Mesendoderm (in vitro differentiated cells): ENCODE measurements at regions not wholly inside any gene's neighbourhood (a gene's known extent, or its start where the extent isn't known, plus 50 kb on each side); places are given as distances from the start of the nearest gene placed in this dataset.
"Not testable (repeated sequence)": the region's sequence is repeated elsewhere in the genome, so short reads cannot be mapped to it uniquely, and the experiment has no call there.

Experiments
- DNase-seq: peaks from one replicate; pipeline ENCODE4 v3.0.0; 2013
- H2AK5ac ChIP-seq: 2 replicates; pipeline ENCODE4 v1.6.1; 2013; ENCODE audit warnings: low read length, inconsistent platforms
- H2BK120ac ChIP-seq: 2 replicates; pipeline ENCODE4 v1.6.1; 2013; ENCODE audit warnings: low read depth, mild to moderate bottlenecking, low read length, moderate library complexity, mixed read lengths
- H2BK15ac ChIP-seq: replicated peaks from 2 replicates; pipeline ENCODE4 v1.6.1; 2013; ENCODE audit warnings: low read depth, mild to moderate bottlenecking, moderate library complexity
- H2BK5ac ChIP-seq: 2 replicates; pipeline ENCODE4 v1.6.1; 2013; ENCODE audit warnings: low read length, inconsistent platforms
- H3K18ac ChIP-seq: 2 replicates; pipeline ENCODE4 v1.6.1; 2013; ENCODE audit warnings: mild to moderate bottlenecking, low read length, mixed read lengths
- H3K23ac ChIP-seq: one replicate; pipeline ENCODE4 v1.6.1; 2013; ENCODE audit warnings: low read length
- H3K27ac ChIP-seq: 2 replicates; pipeline ENCODE4 v1.5.1; 2013; ENCODE audit warnings: low read depth, mild to moderate bottlenecking, inconsistent platforms, low read length, moderate library complexity
- H3K27me3 ChIP-seq: 2 replicates; pipeline ENCODE4 v1.6.1; 2013; ENCODE audit warnings: low read length, control low read depth, mild to moderate bottlenecking, inconsistent platforms; ENCODE audit not compliant: insufficient read depth, poor library complexity
- H3K36me3 ChIP-seq: 2 replicates; pipeline ENCODE4 v1.6.1; 2013; ENCODE audit warnings: low read length, inconsistent platforms; ENCODE audit not compliant: control insufficient read depth, insufficient read depth
- H3K4ac ChIP-seq: one replicate; pipeline ENCODE4 v1.6.1; 2013; ENCODE audit warnings: low read depth, mild to moderate bottlenecking, low read length, moderate library complexity
- H3K4me1 ChIP-seq: 2 replicates; pipeline ENCODE4 v1.6.1; 2013; ENCODE audit warnings: low read depth, low read length, inconsistent platforms; ENCODE audit not compliant: control insufficient read depth
- H3K4me2 ChIP-seq: 2 replicates; pipeline ENCODE4 v1.6.1; 2013; ENCODE audit warnings: low read length
- H3K4me3 ChIP-seq: 2 replicates; pipeline ENCODE4 v1.5.1; 2013; ENCODE audit warnings: mild to moderate bottlenecking, low read length
- H3K56ac ChIP-seq: one replicate; pipeline ENCODE4 v1.6.1; 2013; ENCODE audit warnings: low read length
- H3K79me1 ChIP-seq: 2 replicates; pipeline ENCODE4 v1.6.1; 2013; ENCODE audit warnings: low read length, inconsistent platforms
- H3K79me2 ChIP-seq: 2 replicates; pipeline ENCODE4 v1.6.1; 2013; ENCODE audit warnings: mild to moderate bottlenecking, low read length; ENCODE audit not compliant: control insufficient read depth, insufficient read depth
- H3K9ac ChIP-seq: 2 replicates; pipeline ENCODE4 v1.6.1; 2013; ENCODE audit warnings: low read length, inconsistent platforms
- H4K5ac ChIP-seq: one replicate; pipeline ENCODE4 v1.6.1; 2013; ENCODE audit warnings: low read length
- H4K8ac ChIP-seq: one replicate; pipeline ENCODE4 v1.6.1; 2013; ENCODE audit warnings: low read depth, mild to moderate bottlenecking, control low read depth, low read length, moderate library complexity
- WGBS: extraction: QIAGEN DNeasy Blood & Tissue Kit; methylation state at CpG from one replicate; pipeline ENCODE4 v1.1.7; 2013; ENCODE audit warnings: low lambda C conversion rate, missing lambda C conversion rate; ENCODE audit not compliant: insufficient coverage; ENCODE audit errors: extremely low coverage; 5-methylcytosine and 5-hydroxymethylcytosine counted together

DNA sequence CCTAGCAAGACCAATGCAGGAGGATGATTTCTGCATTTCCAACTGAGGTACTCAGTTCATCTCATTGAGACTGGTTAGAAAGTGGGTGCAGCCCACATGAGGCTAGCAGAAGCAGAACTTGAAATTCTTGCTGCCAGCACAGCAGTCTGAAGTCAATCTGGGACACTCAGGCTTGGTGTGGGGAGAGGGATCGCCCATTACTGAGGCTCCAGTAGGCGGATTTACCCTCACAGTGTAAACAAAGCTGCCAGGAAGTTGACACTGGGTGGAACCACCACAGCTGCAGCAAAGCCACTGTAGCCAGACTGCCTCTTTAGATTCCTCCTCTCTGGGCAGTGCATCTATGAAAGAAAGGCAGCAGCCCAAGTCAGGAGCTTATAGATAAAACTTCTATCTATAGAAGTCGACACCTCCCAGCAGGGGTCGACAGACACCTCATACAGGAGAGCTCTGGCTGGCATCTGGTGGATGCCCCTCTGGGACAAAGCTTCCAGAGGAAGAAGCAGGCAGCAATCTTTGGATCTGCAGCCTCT lies 1793.4 kb downstream of the OLFM4 start:
- H3K79me2 ChIP-seq, H3K18ac ChIP-seq, H2BK15ac ChIP-seq, H3K4me2 ChIP-seq, H2AK5ac ChIP-seq, H3K36me3 ChIP-seq, H2BK5ac ChIP-seq, H3K27me3 ChIP-seq, H3K79me1 ChIP-seq, H3K4ac ChIP-seq, H4K8ac ChIP-seq, H3K4me1 ChIP-seq, H4K5ac ChIP-seq, H3K27ac ChIP-seq, H2BK120ac ChIP-seq, H3K9ac ChIP-seq, H3K4me3 ChIP-seq, H3K23ac ChIP-seq: not testable (repeated sequence)
- WGBS: no CpG with 5 or more reads among the region's 4 CpGs
- peak; percentile 64 for DNase-seq
- peak overlapping the region; percentile 56 for H3K56ac ChIP-seq

- not testable (repeated sequence) for H3K9ac ChIP-seq, H3K36me3 ChIP-seq, H2AK5ac ChIP-seq, H4K8ac ChIP-seq, H3K18ac ChIP-seq, H3K4me3 ChIP-seq, H3K23ac ChIP-seq, H3K79me1 ChIP-seq, H2BK5ac ChIP-seq, H3K27me3 ChIP-seq, H3K4me1 ChIP-seq, H2BK15ac ChIP-seq, H3K27ac ChIP-seq, DNase-seq, H3K56ac ChIP-seq, H2BK120ac ChIP-seq, H3K4ac ChIP-seq, H3K79me2 ChIP-seq, H3K4me2 ChIP-seq, H4K5ac ChIP-seq
- no CpG with 5 or more reads among the region's 28 CpGs for WGBS
Measured at GRCh38 chr13:54829391-54830068, 1800.9 kb downstream of the OLFM4 start.

DNA sequence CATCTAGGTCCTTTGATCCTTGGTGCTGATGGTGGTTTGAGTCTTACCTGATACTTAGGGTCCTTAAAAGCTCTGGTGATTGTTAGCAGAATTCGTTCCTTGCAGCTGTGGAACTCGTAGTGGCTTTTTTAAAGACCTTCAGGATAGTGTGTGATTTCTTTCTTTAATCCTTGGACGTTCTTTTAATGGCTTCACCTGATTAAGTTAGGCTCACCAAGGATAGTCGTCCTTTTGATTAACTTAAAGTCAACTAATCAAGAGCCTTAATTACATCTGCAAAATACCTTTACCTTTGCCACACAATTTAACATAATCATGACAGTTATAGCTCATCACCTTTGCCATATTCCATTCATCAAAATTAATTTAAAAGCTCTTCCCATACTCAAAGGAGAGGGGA lies 1807.7 kb downstream of the OLFM4 start:
- Histone ChIP-seq H3K56ac (no peak overlapping the region), H3K18ac (no peak overlapping the region), H2BK120ac (no peak overlapping the region), H3K27me3 (no peaks in the 10 kb centered on the region), H3K9ac (no peak overlapping the region), H3K23ac (no peak overlapping the region), H3K4me1 (no peaks in the 10 kb centered on the region), H2BK15ac (no peak overlapping the region), H3K36me3 (no peaks in the 10 kb centered on the region), H4K5ac (no peak overlapping the region), H3K79me2 (no peaks in the 10 kb centered on the region), H3K79me1 (no peaks in the 10 kb centered on the region), H2BK5ac (no peak overlapping the region), H2AK5ac (no peak overlapping the region), H4K8ac (no peak overlapping the region), H3K27ac (no peak overlapping the region), H3K4me2 (no peak overlapping the region), H3K4ac (no peak overlapping the region), H3K4me3 (no peak overlapping the region)
- no CpG with 5 or more reads among the region's 4 CpGs for WGBS
- no peak for DNase-seq

DNA sequence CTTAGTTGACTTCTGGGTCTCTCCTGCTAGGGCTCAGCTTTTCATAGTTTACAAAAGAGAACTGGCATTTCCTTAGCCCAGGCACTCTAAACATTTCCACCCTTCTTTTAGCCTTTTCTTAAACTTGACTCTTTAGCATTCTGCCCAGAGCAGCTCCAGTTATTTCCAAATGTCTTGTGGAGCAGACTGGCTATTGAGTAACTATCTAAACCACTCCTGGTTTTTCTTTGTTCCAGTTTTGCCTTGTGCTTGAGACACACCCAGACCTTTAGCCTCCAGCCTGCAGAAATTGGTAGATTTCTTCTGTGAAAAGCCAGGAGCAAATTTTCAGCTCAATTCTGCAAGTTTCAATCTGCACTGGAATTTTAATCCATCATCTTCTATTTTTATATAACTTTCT lies 1813.1 kb downstream of the OLFM4 start:
- DNase-seq: no peak
- Histone ChIP-seq H2BK5ac (no peak overlapping the region), H3K9ac (no peak overlapping the region), H2BK120ac (no peak overlapping the region), H4K8ac (no peak overlapping the region), H3K18ac (no peak overlapping the region), H3K27me3 (no peaks in the 10 kb centered on the region), H3K4me2 (no peak overlapping the region), H3K36me3 (no peaks in the 10 kb centered on the region), H2AK5ac (no peak overlapping the region), H3K4me1 (no peaks in the 10 kb centered on the region), H3K23ac (no peak overlapping the region), H3K4me3 (no peak overlapping the region), H3K27ac (no peak overlapping the region), H3K79me1 (no peaks in the 10 kb centered on the region), H3K79me2 (no peaks in the 10 kb centered on the region), H3K4ac (no peak overlapping the region), H2BK15ac (no peak overlapping the region), H3K56ac (no peak overlapping the region), H4K5ac (no peak overlapping the region)

DNA sequence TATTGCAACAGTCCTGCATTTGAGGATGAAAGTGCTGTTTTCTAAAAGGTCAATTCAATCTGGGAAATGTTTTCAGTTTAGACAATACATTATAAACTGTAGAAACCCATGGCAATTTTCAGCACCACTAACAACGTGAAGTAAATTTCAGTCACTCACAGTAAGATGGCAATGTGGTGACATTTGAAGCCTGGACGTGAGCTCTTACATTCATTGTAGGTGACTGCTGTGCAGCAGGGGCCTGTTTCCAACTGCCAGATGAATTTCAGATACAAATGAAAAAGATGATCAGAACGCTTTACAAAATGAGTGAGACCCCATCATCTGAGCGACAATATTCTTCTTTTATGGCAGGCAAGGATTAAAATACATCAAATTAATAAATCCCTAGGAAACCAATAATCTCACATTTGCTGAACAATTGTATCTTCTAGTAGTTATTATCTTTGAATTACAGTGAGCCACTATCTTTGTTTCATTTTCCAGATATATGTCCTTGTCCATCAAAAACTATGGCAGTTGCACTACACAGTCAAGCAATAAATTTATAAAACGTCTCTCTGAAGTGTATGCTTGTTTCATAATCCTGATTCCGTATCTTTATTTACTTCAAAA lies 1816.8 kb downstream of the OLFM4 start:
- no peak overlapping the region for H3K18ac ChIP-seq
- H3K23ac ChIP-seq: no peak overlapping the region
- no peaks in the 10 kb centered on the region for H3K79me2 ChIP-seq
- no peak overlapping the region for H3K56ac ChIP-seq
- H2BK5ac ChIP-seq: no peak overlapping the region
- no peak overlapping the region for H3K4ac ChIP-seq
- H3K27ac ChIP-seq: no peak overlapping the region
- H3K4me2 ChIP-seq: no peak overlapping the region
- no peak overlapping the region for H2AK5ac ChIP-seq
- H4K5ac ChIP-seq: no peak overlapping the region
- no peaks in the 10 kb centered on the region for H3K4me1 ChIP-seq
- H3K79me1 ChIP-seq: no peaks in the 10 kb centered on the region
- H3K9ac ChIP-seq: no peak overlapping the region
- peak; percentile 22 for DNase-seq
- no CpG with 5 or more reads among the region's 6 CpGs for WGBS
- H4K8ac ChIP-seq: no peak overlapping the region
- no peak overlapping the region for H2BK120ac ChIP-seq
- no peaks in the 10 kb centered on the region for H3K27me3 ChIP-seq
- H2BK15ac ChIP-seq: no peak overlapping the region
- H3K4me3 ChIP-seq: no peak overlapping the region
- H3K36me3 ChIP-seq: no peaks in the 10 kb centered on the region

DNA sequence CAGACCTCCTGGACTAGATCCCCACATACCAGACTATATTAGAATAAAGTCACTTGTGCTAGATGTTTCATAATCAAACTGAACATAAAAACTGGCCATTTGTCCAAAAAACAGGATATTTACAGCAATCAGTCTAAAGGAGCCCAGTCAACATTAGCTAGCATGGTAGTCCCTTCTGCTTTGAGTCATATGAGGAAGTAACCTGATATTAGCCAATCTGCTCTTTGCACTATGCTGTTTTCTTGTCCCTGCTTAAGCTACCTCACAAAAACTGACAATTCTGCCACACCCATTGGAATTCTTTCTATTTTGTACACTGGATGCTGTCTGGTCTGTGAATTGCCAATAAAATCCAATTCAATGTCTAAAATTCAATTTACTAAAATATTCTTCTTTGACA lies 1824.2 kb downstream of the OLFM4 start:
- H2AK5ac ChIP-seq: no peak overlapping the region
- H3K4me3 ChIP-seq: no peak overlapping the region
- no peak overlapping the region for H2BK120ac ChIP-seq
- H3K79me2 ChIP-seq: no peaks in the 10 kb centered on the region
- H2BK15ac ChIP-seq: no peak overlapping the region
- H3K27ac ChIP-seq: no peak overlapping the region
- no peak overlapping the region for H4K8ac ChIP-seq
- no peak overlapping the region for H4K5ac ChIP-seq
- H3K36me3 ChIP-seq: no peaks in the 10 kb centered on the region
- no peak for DNase-seq
- no peak overlapping the region for H3K56ac ChIP-seq
- H3K79me1 ChIP-seq: no peaks in the 10 kb centered on the region
- H3K4ac ChIP-seq: no peak overlapping the region
- H3K9ac ChIP-seq: no peak overlapping the region
- H3K27me3 ChIP-seq: no peaks in the 10 kb centered on the region
- no peaks in the 10 kb centered on the region for H3K4me1 ChIP-seq
- no peak overlapping the region for H3K18ac ChIP-seq
- no peak overlapping the region for H3K23ac ChIP-seq
- H2BK5ac ChIP-seq: no peak overlapping the region
- no peak overlapping the region for H3K4me2 ChIP-seq
